ENCODE measurements at regions not wholly inside any gene's neighbourhood (a gene's known extent, or its start where the extent isn't known, plus 50 kb on each side); places are given as distances from the start of the nearest gene placed in this dataset.
A peak's percentile ranks its signal among the peaks of the same experiment; 100 is the strongest.

GRCh38 chr2:128622955-128623620 is 304.4 kb upstream of the HS6ST1 start:
- H3K36me3 Mint-ChIP-seq (ENCODE audit: low read depth), result no peaks in the 10 kb centered on the region
- no peak for TF ChIP-seq CTCF (IDR thresholded peaks at IDR 0.05; ENCODE audit: unreplicated experiment in 3 of 3)
- peaks cover 14% of the 10 kb centered on the region for H3K27me3 Mint-ChIP-seq (ENCODE audit: low read depth)
- H3K9me3 Mint-ChIP-seq, result no peaks in the 10 kb centered on the region
- H3K4me3 Mint-ChIP-seq, result no peak overlapping the region
- peak overlapping the region in 2 of 3 experiments; percentile 17 to 79 for H3K27ac Mint-ChIP-seq
- H3K4me1 Mint-ChIP-seq, result peaks cover 39% of the 10 kb centered on the region

- no peaks in the 10 kb centered on the region for H3K36me3 Mint-ChIP-seq (ENCODE audit: low read depth)
- H3K27ac Mint-ChIP-seq, result peak overlapping the region; percentile 45 to 82 (median 79)
- H3K27me3 Mint-ChIP-seq (ENCODE audit: low read depth), result peaks cover 24% of the 10 kb centered on the region
- no peaks in the 10 kb centered on the region for H3K9me3 Mint-ChIP-seq
- TF ChIP-seq CTCF (IDR thresholded peaks at IDR 0.05; ENCODE audit: unreplicated experiment in 3 of 3), result no peak
- H3K4me1 Mint-ChIP-seq, result peaks cover 39% of the 10 kb centered on the region
- peak overlapping the region in 1 of 3 experiments; percentile 2 for H3K4me3 Mint-ChIP-seq
These were observed 305.4 kb upstream of the HS6ST1 start for GRCh38 chr2:128623776-128624761.

- H3K4me1 Mint-ChIP-seq, result peaks cover 39% of the 10 kb centered on the region
- peak overlapping the region in 2 of 3 experiments; percentile 38 to 82 for H3K27ac Mint-ChIP-seq
- peaks cover 32% of the 10 kb centered on the region for H3K27me3 Mint-ChIP-seq (ENCODE audit: low read depth)
- no peak for TF ChIP-seq CTCF (IDR thresholded peaks at IDR 0.05; ENCODE audit: unreplicated experiment in 3 of 3)
- H3K4me3 Mint-ChIP-seq, result no peak overlapping the region
- no peaks in the 10 kb centered on the region for H3K9me3 Mint-ChIP-seq
- H3K36me3 Mint-ChIP-seq (ENCODE audit: low read depth), result no peaks in the 10 kb centered on the region
These were observed 306.3 kb upstream of the HS6ST1 start for GRCh38 chr2:128624956-128625355.

GRCh38 chr2:128625421-128625820 is 306.8 kb upstream of the HS6ST1 start:
- Mint-ChIP-seq H3K9me3 (no peaks in the 10 kb centered on the region), H3K4me1 (peaks cover 39% of the 10 kb centered on the region), H3K36me3 (ENCODE audit: low read depth) (no peaks in the 10 kb centered on the region), H3K27me3 (ENCODE audit: low read depth) (peaks cover 32% of the 10 kb centered on the region), H3K4me3 (no peak overlapping the region), H3K27ac (no peak overlapping the region)
- no peak for TF ChIP-seq CTCF (IDR thresholded peaks at IDR 0.05; ENCODE audit: unreplicated experiment in 3 of 3)

- Mint-ChIP-seq H3K4me1 (peaks cover 39% of the 10 kb centered on the region), H3K27ac (peak overlapping the region; percentile 53 to 76 (median 63)), H3K9me3 (no peaks in the 10 kb centered on the region), H3K4me3 (no peak overlapping the region), H3K36me3 (ENCODE audit: low read depth) (no peaks in the 10 kb centered on the region), H3K27me3 (ENCODE audit: low read depth) (peaks cover 32% of the 10 kb centered on the region)
- no peak for TF ChIP-seq CTCF (IDR thresholded peaks at IDR 0.05; ENCODE audit: unreplicated experiment in 3 of 3)
These were observed 307.5 kb upstream of the HS6ST1 start for GRCh38 chr2:128625963-128626759.

Measured in nephron (organoid).